Kidney epithelial cell (primary cell): ENCODE measurements at regions not wholly inside any gene's neighbourhood (a gene's known extent, or its start where the extent isn't known, plus 50 kb on each side); places are given as distances from the start of the nearest gene placed in this dataset.
A peak's percentile ranks its signal among the peaks of the same experiment; 100 is the strongest.

Experiments used
- DNase-seq: peaks from one replicate; pipeline ENCODE4 v3.0.0-alpha.2; 2010; ENCODE audit warnings: low read depth
- H3K27me3 ChIP-seq: 2 replicates; pipeline ENCODE4 v1.6.0; 2011; ENCODE audit warnings: low read length; ENCODE audit not compliant: control insufficient read depth, insufficient read depth
- H3K36me3 ChIP-seq: 2 replicates; pipeline ENCODE4 v1.5.1; 2011; ENCODE audit warnings: low read length; ENCODE audit not compliant: control insufficient read depth, insufficient read depth
- H3K4me3 ChIP-seq: 2 replicates; pipeline ENCODE4 v1.5.1; 2011; ENCODE audit warnings: low read depth, mild to moderate bottlenecking, control low read depth, low read length
- CTCF ChIP-seq: IDR thresholded peaks from 2 replicates; pipeline ENCODE4 v1.5.1; 2011; ENCODE audit warnings: mild to moderate bottlenecking, moderate library complexity, low read length, control low read depth, inconsistent platforms; ENCODE audit not compliant: insufficient read depth, poor library complexity, severe bottlenecking

- Histone ChIP-seq H3K36me3 (no peaks in the 10 kb centered on the region), H3K4me3 (no peak overlapping the region), H3K27me3 (no peaks in the 10 kb centered on the region)
- no peak for TF ChIP-seq CTCF
- DNase-seq: no peak
Observed at GRCh38 chr19:32097011-32097410, 248.4 kb upstream of the ZNF507 start.

DNA sequence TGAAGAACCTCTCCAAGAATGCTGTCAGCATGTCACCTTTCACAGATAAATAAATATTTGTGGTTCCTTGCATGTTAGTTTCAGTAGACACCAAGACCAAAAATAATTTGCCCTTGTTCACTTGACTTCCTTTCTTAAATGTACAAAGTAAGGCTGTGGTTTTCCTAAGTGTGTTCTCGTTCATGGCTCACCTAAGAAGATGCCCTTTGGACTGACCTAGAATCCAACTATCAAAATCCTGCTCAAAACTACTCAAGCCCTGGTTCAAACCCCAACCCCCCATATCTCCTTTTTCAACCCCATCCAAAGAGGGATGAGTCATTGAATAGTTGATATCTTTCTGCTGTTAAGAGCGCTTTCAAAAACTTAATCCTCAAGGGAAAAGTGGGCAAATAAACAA, 247.8 kb upstream of the ZNF507 start:
- TF ChIP-seq CTCF: no peak
- Histone ChIP-seq H3K36me3 (no peaks in the 10 kb centered on the region), H3K27me3 (no peaks in the 10 kb centered on the region), H3K4me3 (no peak overlapping the region)
- DNase-seq: no peak

GRCh38 chr19:32098968-32099367, 246.4 kb upstream of the ZNF507 start:
- Histone ChIP-seq H3K4me3 (no peak overlapping the region), H3K36me3 (no peaks in the 10 kb centered on the region), H3K27me3 (no peaks in the 10 kb centered on the region)
- no peak for DNase-seq
- TF ChIP-seq CTCF: no peak

GRCh38 chr19:32101206-32101605, 244.2 kb upstream of the ZNF507 start:
- no peaks in the 10 kb centered on the region for H3K36me3 ChIP-seq
- no peak overlapping the region for H3K4me3 ChIP-seq
- no peak for TF ChIP-seq CTCF
- peaks cover 2% of the 10 kb centered on the region for H3K27me3 ChIP-seq
- no peak for DNase-seq

DNA sequence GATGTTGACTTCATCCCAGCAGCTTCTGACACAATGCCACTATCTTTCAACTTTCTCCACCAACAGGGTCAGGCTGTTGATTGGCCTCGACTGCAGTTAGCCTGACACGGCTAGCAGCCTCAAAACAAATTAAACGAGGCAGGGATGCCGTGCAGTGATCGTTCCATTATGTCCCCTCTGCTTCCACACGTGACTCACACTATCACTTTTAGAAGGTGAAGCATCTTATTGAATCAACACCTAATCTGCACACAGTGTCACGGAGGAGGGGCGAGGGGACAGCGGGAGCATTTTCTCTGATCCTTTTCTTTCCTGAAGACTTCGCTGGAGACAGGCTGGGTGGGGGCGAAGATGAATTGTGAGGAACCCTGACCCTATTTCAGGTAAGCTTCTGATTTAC, 241.9 kb upstream of the ZNF507 start:
- H3K4me3 ChIP-seq: no peak overlapping the region
- no peak for TF ChIP-seq CTCF
- DNase-seq: no peak

GRCh38 chr19:32104153-32104849, 241.1 kb upstream of the ZNF507 start:
- Histone ChIP-seq H3K27me3 (peaks cover 2% of the 10 kb centered on the region), H3K36me3 (no peaks in the 10 kb centered on the region), H3K4me3 (no peak overlapping the region)
- TF ChIP-seq CTCF: peak; percentile 19
- peak; percentile 79 for DNase-seq

More for the DNA sequence above, 241.9 kb upstream of the ZNF507 start:
- Histone ChIP-seq H3K36me3 (no peaks in the 10 kb centered on the region), H3K27me3 (peaks cover 2% of the 10 kb centered on the region)
